HepG2 (cell line): ENCODE measurements at regions not wholly inside any gene's neighbourhood (a gene's known extent, or its start where the extent isn't known, plus 50 kb on each side); places are given as distances from the start of the nearest gene placed in this dataset.

Source experiments
- ARID4A ChIP-seq: sonication (generic); formaldehyde crosslinking; IDR thresholded peaks from 2 replicates; pipeline ENCODE4 v1.5.0; 2020; ENCODE audit warnings: mild to moderate bottlenecking, missing genetic modification reagents, borderline replicate concordance
- CCAR2 ChIP-seq: fragments of 200-400 bp; formaldehyde crosslinking; optimal IDR thresholded peaks from 2 replicates; pipeline ENCODE3; 2018; ENCODE audit warnings: low read depth, mild to moderate bottlenecking, low read length, moderate library complexity
- DR1 ChIP-seq: sonication (generic); formaldehyde crosslinking; IDR thresholded peaks from 2 replicates; pipeline ENCODE4 v1.8.0; 2021; ENCODE audit warnings: mild to moderate bottlenecking, missing genetic modification reagents, inconsistent platforms
- ELK4 ChIP-seq: sonication (generic); formaldehyde crosslinking; IDR thresholded peaks from 2 replicates; pipeline ENCODE4 v1.9.0; 2021; ENCODE audit warnings: missing genetic modification reagents, borderline replicate concordance
- ETV6 ChIP-seq: sonication (generic); formaldehyde crosslinking; conservative IDR thresholded peaks from 2 replicates; pipeline ENCODE4 v1.4.0; 2020; ENCODE audit warnings: missing genetic modification reagents
- HDAC2 ChIP-seq: sonication (generic); formaldehyde crosslinking; IDR thresholded peaks from 2 replicates; pipeline ENCODE4 v1.4.0; 2020; ENCODE audit warnings: missing genetic modification reagents
- KDM2A ChIP-seq: sonication (generic); formaldehyde crosslinking; IDR thresholded peaks from 2 replicates; pipeline ENCODE4 v1.4.0; 2020; ENCODE audit warnings: low read depth, missing genetic modification reagents, borderline replicate concordance
- MTF2 ChIP-seq: sonication (generic); formaldehyde crosslinking; IDR thresholded peaks from 2 replicates; pipeline ENCODE4 v1.5.0; 2020; ENCODE audit warnings: missing genetic modification reagents, borderline replicate concordance
- MYC ChIP-seq: sonication (generic); formaldehyde crosslinking; IDR thresholded peaks from 2 replicates; pipeline ENCODE4 v1.9.0; 2021; ENCODE audit warnings: missing genetic modification reagents, borderline replicate concordance
- RFX3 ChIP-seq: IDR thresholded peaks from 2 replicates; pipeline ENCODE4 v1.6.1; 2016; ENCODE audit warnings: missing biosample characterization, missing genetic modification reagents
- ZKSCAN1 ChIP-seq: fragments of 150-350 bp; IDR thresholded peaks from 2 replicates; pipeline ENCODE4 v1.6.1; 2014; ENCODE audit warnings: low read length
- ZMYM2 ChIP-seq: sonication (generic); formaldehyde crosslinking; IDR thresholded peaks from 2 replicates; pipeline ENCODE4 v1.8.0; 2022; ENCODE audit warnings: mild to moderate bottlenecking, missing genetic modification reagents
- ZNF350 ChIP-seq: sonication (generic); formaldehyde crosslinking; IDR thresholded peaks from 2 replicates; pipeline ENCODE4 v1.4.0; 2020; ENCODE audit warnings: mild to moderate bottlenecking, low read depth, missing genetic modification reagents, borderline replicate concordance
- ZNF460 ChIP-seq: sonication (generic); formaldehyde crosslinking; IDR thresholded peaks from 2 replicates; pipeline ENCODE4 v1.5.1; 2020; ENCODE audit warnings: missing genetic modification reagents, mild to moderate bottlenecking, borderline replicate concordance
- ZNF547 ChIP-seq: sonication (generic); formaldehyde crosslinking; IDR thresholded peaks from 2 replicates; pipeline ENCODE4 v1.5.1; 2020; ENCODE audit warnings: mild to moderate bottlenecking, missing genetic modification reagents
- ZNF562 ChIP-seq: sonication (generic); formaldehyde crosslinking; IDR thresholded peaks from 2 replicates; pipeline ENCODE4 v1.8.0; 2022; ENCODE audit warnings: missing genetic modification reagents, borderline replicate concordance
- ZNF589 ChIP-seq: sonication (generic); formaldehyde crosslinking; conservative IDR thresholded peaks from 2 replicates; pipeline ENCODE4 v1.8.0; 2022; ENCODE audit warnings: mild to moderate bottlenecking, moderate library complexity, missing genetic modification reagents
- TF ChIP-seq, protein P1 (sequence below), 2 experiments: sonication (generic) in 1 of 2; formaldehyde crosslinking in 1 of 2; IDR thresholded peaks; 2 replicates each; pipeline versions ENCODE4 v1.6.1 to v1.9.0; 2014 to 2022; ENCODE audit warnings: antibody characterized with exemption in 1 of 2, borderline replicate concordance in 1 of 2, inconsistent platforms in 1 of 2, low read depth in 1 of 2, missing genetic modification reagents in 1 of 2

DNA sequence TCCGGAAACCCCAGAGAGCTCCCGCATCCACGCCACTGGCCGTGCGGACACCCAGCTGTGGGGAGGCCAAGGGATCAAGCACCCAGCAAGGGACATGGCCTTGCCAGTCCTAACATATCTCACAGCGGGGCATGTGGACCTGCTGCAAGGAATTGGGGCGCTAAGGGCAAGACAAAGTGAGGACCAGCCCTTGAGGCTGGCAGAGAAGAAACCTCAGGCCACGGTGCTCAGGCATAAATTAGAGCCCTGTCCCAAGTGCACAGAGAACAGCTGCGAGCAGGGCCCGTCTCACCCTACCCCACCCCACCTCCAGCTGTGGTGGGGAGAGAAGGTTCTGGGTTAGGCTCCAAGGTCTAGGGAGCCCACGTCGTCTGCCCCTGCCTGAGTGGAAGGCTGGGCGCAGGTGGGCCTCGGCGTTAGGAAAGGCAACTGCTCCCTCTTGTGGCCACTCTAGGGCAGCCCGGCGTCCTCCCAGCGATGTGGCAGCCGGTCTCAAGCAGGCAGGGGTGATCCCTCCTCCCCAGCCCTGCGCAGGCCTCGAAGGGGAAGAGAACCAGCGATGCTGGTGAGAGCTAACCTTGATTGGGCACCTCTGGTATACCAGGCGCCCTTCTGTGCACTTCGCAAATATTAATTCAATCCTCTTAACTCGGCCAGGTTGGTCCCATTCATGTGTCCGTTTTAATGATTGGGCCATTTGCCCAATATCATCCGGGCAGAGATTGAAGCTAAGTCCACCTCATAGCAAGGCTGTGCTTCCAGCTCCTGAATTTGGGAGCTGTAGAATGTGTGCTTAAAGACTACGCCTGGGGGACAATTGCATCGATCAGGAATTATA, 235.8 kb downstream of the NFATC2 start (continued):
- TF ChIP-seq ELK4 (CRISPR knock-in tag) (no peak), ARID4A (CRISPR knock-in tag) (no peak), MTF2 (CRISPR knock-in tag) (no peak), KDM2A (peak; percentile 95), DR1 (no peak), ZMYM2 (CRISPR knock-in tag) (no peak), MYC (peak; percentile 29; the same call in 1 of the 2 replicates), ZNF547 (CRISPR knock-in tag) (peak; percentile 74; the same call in 1 of the 2 replicates), ZNF589 (CRISPR knock-in tag) (no peak), HDAC2 (peak; percentile 44; the same call in 1 of the 2 replicates), RFX3 (CRISPR knock-in tag) (no peak), ZNF460 (CRISPR knock-in tag) (no peak), ETV6 (CRISPR knock-in tag) (no peak; the same call in 1 of the 2 replicates), ZNF562 (CRISPR knock-in tag) (no peak), ZKSCAN1 (no peak), ZNF350 (CRISPR knock-in tag) (no peak), CCAR2 (no peak)
- TF ChIP-seq, protein P1, sequence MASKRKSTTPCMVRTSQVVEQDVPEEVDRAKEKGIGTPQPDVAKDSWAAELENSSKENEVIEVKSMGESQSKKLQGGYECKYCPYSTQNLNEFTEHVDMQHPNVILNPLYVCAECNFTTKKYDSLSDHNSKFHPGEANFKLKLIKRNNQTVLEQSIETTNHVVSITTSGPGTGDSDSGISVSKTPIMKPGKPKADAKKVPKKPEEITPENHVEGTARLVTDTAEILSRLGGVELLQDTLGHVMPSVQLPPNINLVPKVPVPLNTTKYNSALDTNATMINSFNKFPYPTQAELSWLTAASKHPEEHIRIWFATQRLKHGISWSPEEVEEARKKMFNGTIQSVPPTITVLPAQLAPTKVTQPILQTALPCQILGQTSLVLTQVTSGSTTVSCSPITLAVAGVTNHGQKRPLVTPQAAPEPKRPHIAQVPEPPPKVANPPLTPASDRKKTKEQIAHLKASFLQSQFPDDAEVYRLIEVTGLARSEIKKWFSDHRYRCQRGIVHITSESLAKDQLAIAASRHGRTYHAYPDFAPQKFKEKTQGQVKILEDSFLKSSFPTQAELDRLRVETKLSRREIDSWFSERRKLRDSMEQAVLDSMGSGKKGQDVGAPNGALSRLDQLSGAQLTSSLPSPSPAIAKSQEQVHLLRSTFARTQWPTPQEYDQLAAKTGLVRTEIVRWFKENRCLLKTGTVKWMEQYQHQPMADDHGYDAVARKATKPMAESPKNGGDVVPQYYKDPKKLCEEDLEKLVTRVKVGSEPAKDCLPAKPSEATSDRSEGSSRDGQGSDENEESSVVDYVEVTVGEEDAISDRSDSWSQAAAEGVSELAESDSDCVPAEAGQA (IDR thresholded peaks at IDR 0.05; ENCODE audit: low read depth) = no peak
- TF ChIP-seq, protein P1 (CRISPR knock-in tag; IDR thresholded peaks at IDR 0.05; ENCODE audit: borderline replicate concordance) = no peak
